ENCODE measurements at regions not wholly inside any gene's neighbourhood (a gene's known extent, or its start where the extent isn't known, plus 50 kb on each side); places are given as distances from the start of the nearest gene placed in this dataset.

GRCh38 chr11:96447208-96448110 lies 57.6 kb downstream of the JRKL start:
- TF ChIP-seq CTCF (IDR thresholded peaks at IDR 0.05 in 4 of 5, conservative IDR thresholded peaks at IDR 0.05 in 1 of 5) = no peak
- no peak for TF ChIP-seq POLR2A (IDR thresholded peaks at IDR 0.05)
- DNase-seq (no peak), ATAC-seq (no peak)
- Histone ChIP-seq H3K9me3 (no peaks in the 10 kb centered on the region), H3K4me3 (no peak overlapping the region), H3K4me1 (no peaks in the 10 kb centered on the region), H3K27me3 (no peaks in the 10 kb centered on the region), H3K36me3 (no peaks in the 10 kb centered on the region), H3K27ac (no peak overlapping the region)
- in situ Hi-C loops (cut with MboI; ENCODE audit: low sequenced_read_pairs in 4 of 4) (no loop called here), intact Hi-C loops (cut with DNase I; ENCODE audit: low total_unique reads) (no loop called here)

GRCh38 chr11:96448225-96448624 lies 58.4 kb downstream of the JRKL start:
- no peak for DNase-seq
- in situ Hi-C loops (cut with MboI; ENCODE audit: low sequenced_read_pairs in 4 of 4) (no loop called here), intact Hi-C loops (cut with DNase I; ENCODE audit: low total_unique reads) (no loop called here)
- no peaks in the 10 kb centered on the region for H3K27me3 ChIP-seq
- H3K9me3 ChIP-seq = no peaks in the 10 kb centered on the region
- ATAC-seq = no peak
- H3K4me1 ChIP-seq = no peaks in the 10 kb centered on the region
- TF ChIP-seq POLR2A (IDR thresholded peaks at IDR 0.05) (no peak), CTCF (IDR thresholded peaks at IDR 0.05 in 4 of 5, conservative IDR thresholded peaks at IDR 0.05 in 1 of 5) (no peak)
- no peak overlapping the region for H3K4me3 ChIP-seq
- no peaks in the 10 kb centered on the region for H3K36me3 ChIP-seq
- H3K27ac ChIP-seq = no peak overlapping the region

GRCh38 chr11:96456111-96456510 lies 66.3 kb downstream of the JRKL start:
- in situ Hi-C loops (cut with MboI; ENCODE audit: low sequenced_read_pairs in 4 of 4) (loop anchor here in 1 of 4 donors (25.0 kb wide), 1 partner anchor 681 kb away; no protein-coding TSS in a partner anchor), intact Hi-C loops (cut with DNase I; ENCODE audit: low total_unique reads) (no loop called here)
- ATAC-seq (no peak), DNase-seq (no peak)
- Histone ChIP-seq H3K27ac (no peak overlapping the region), H3K27me3 (no peaks in the 10 kb centered on the region), H3K36me3 (no peaks in the 10 kb centered on the region), H3K9me3 (no peaks in the 10 kb centered on the region), H3K4me3 (no peak overlapping the region), H3K4me1 (no peaks in the 10 kb centered on the region)
- TF ChIP-seq CTCF (IDR thresholded peaks at IDR 0.05 in 4 of 5, conservative IDR thresholded peaks at IDR 0.05 in 1 of 5) (no peak), POLR2A (IDR thresholded peaks at IDR 0.05) (no peak)

- no peaks in the 10 kb centered on the region for H3K9me3 ChIP-seq
These were observed 69.9 kb downstream of the JRKL start for GRCh38 chr11:96459751-96460150.

More at GRCh38 chr11:96459751-96460150, 69.9 kb downstream of the JRKL start:
- intact Hi-C loops (cut with DNase I; ENCODE audit: low total_unique reads) (no loop called here), in situ Hi-C loops (cut with MboI; ENCODE audit: low sequenced_read_pairs in 4 of 4) (loop anchor here in 1 of 4 donors (25.0 kb wide), 1 partner anchor 678 kb away; no protein-coding TSS in a partner anchor)
- DNase-seq (no peak), ATAC-seq (no peak)
- no peak overlapping the region for H3K4me3 ChIP-seq
- H3K4me1 ChIP-seq = no peaks in the 10 kb centered on the region
- no peak overlapping the region for H3K27ac ChIP-seq
- TF ChIP-seq POLR2A (IDR thresholded peaks at IDR 0.05) = no peak
- no peak for TF ChIP-seq CTCF (IDR thresholded peaks at IDR 0.05 in 4 of 5, conservative IDR thresholded peaks at IDR 0.05 in 1 of 5)
- no peaks in the 10 kb centered on the region for H3K36me3 ChIP-seq
- H3K27me3 ChIP-seq = no peaks in the 10 kb centered on the region

Data from gastrocnemius medialis (tissue), 4 donors.